ENCODE measurements at regions not wholly inside any gene's neighbourhood (a gene's known extent, or its start where the extent isn't known, plus 50 kb on each side); places are given as distances from the start of the nearest gene placed in this dataset.

GRCh38 chr17:33487187-33487879 lies 194.2 kb upstream of the ASIC2 start (continued):
- TF ChIP-seq ZBED4 (CRISPR knock-in tag; IDR thresholded peaks at IDR 0.05; ENCODE audit: borderline replicate concordance) (no peak), MAF1 (CRISPR knock-in tag; IDR thresholded peaks at IDR 0.05; ENCODE audit: borderline replicate concordance) (no peak), RFXANK (CRISPR knock-in tag; IDR thresholded peaks at IDR 0.05) (no peak), MTF2 (CRISPR knock-in tag; IDR thresholded peaks at IDR 0.05; ENCODE audit: borderline replicate concordance) (no peak), CERS6 (CRISPR knock-in tag; IDR thresholded peaks at IDR 0.05) (no peak), MXD4 (CRISPR knock-in tag; IDR thresholded peaks at IDR 0.05) (no peak), ZBTB7A (CRISPR knock-in tag; IDR thresholded peaks at IDR 0.05) (no peak), ZNF205 (CRISPR knock-in tag; IDR thresholded peaks at IDR 0.05) (no peak), TAF1 (CRISPR knock-in tag; IDR thresholded peaks at IDR 0.05) (no peak), U2AF1 (optimal IDR thresholded peaks at IDR 0.05; ENCODE audit: low read depth, low read length) (no peak), KDM5B (CRISPR knock-in tag; IDR thresholded peaks at IDR 0.05; ENCODE audit: borderline replicate concordance) (no peak), ZNF562 (CRISPR knock-in tag; IDR thresholded peaks at IDR 0.05; ENCODE audit: borderline replicate concordance) (no peak)
- TF ChIP-seq, protein P1, sequence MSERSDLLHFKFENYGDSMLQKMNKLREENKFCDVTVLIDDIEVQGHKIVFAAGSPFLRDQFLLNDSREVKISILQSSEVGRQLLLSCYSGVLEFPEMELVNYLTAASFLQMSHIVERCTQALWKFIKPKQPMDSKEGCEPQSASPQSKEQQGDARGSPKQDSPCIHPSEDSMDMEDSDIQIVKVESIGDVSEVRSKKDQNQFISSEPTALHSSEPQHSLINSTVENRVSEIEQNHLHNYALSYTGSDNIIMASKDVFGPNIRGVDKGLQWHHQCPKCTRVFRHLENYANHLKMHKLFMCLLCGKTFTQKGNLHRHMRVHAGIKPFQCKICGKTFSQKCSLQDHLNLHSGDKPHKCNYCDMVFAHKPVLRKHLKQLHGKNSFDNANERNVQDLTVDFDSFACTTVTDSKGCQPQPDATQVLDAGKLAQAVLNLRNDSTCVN (CRISPR knock-in tag; IDR thresholded peaks at IDR 0.05; ENCODE audit: borderline replicate concordance): no peak
- TF ChIP-seq, protein P2, sequence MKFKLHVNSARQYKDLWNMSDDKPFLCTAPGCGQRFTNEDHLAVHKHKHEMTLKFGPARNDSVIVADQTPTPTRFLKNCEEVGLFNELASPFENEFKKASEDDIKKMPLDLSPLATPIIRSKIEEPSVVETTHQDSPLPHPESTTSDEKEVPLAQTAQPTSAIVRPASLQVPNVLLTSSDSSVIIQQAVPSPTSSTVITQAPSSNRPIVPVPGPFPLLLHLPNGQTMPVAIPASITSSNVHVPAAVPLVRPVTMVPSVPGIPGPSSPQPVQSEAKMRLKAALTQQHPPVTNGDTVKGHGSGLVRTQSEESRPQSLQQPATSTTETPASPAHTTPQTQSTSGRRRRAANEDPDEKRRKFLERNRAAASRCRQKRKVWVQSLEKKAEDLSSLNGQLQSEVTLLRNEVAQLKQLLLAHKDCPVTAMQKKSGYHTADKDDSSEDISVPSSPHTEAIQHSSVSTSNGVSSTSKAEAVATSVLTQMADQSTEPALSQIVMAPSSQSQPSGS (CRISPR knock-in tag; IDR thresholded peaks at IDR 0.05): no peak

Data from HepG2 (cell line).